ENCODE measurements at regions not wholly inside any gene's neighbourhood (a gene's known extent, or its start where the extent isn't known, plus 50 kb on each side); places are given as distances from the start of the nearest gene placed in this dataset.

- Histone ChIP-seq H3K4me3 (ENCODE audit: insufficient read depth, low read length, poor library complexity, severe bottlenecking) (no peak overlapping the region), H4K20me1 (ENCODE audit: low read depth, low read length) (no peaks in the 10 kb centered on the region), H3K9ac (ENCODE audit: low read length) (no peak overlapping the region), H2AFZ (ENCODE audit: low read depth, low read length, severe bottlenecking) (no peak overlapping the region), H3F3A (ENCODE audit: insufficient read depth) (no peaks in the 10 kb centered on the region), H3K36me3 (ENCODE audit: low read length) (no peaks in the 10 kb centered on the region), H3K27ac (ENCODE audit: low read depth, low read length) (no peak overlapping the region), H3K79me2 (ENCODE audit: insufficient read depth, low read length) (no peaks in the 10 kb centered on the region), H3K9me3 (ENCODE audit: insufficient read depth, low read length) (no peaks in the 10 kb centered on the region), H3K27me3 (ENCODE audit: low read length) (no peaks in the 10 kb centered on the region), H3K9me2 (replicated peaks; ENCODE audit: insufficient read depth, low read length) (no peaks in the 10 kb centered on the region), H3K4me2 (ENCODE audit: low read depth, low read length, poor library complexity, severe bottlenecking) (no peak overlapping the region)
- TF ChIP-seq CTCF (IDR thresholded peaks at IDR 0.05; ENCODE audit: insufficient read depth, low read length, poor library complexity, severe bottlenecking) = no peak
- TF ChIP-seq EZH2phosphoT487 (conservative IDR thresholded peaks at IDR 0.05; ENCODE audit: low read length) = no peak
Measured at GRCh38 chr5:164336276-164336675, 830.9 kb downstream of the MAT2B start.

- Histone ChIP-seq H3K27ac (ENCODE audit: low read depth, low read length) (no peak overlapping the region), H3F3A (ENCODE audit: insufficient read depth) (no peaks in the 10 kb centered on the region)
- no peak for TF ChIP-seq EZH2phosphoT487 (conservative IDR thresholded peaks at IDR 0.05; ENCODE audit: low read length)
Measured at GRCh38 chr5:164336906-164337305, 831.5 kb downstream of the MAT2B start.

GRCh38 chr5:164341056-164341619 is 835.7 kb downstream of the MAT2B start:
- Histone ChIP-seq H3K9ac (ENCODE audit: low read length) (no peak overlapping the region), H3K36me3 (ENCODE audit: low read length) (no peaks in the 10 kb centered on the region), H3K27me3 (ENCODE audit: low read length) (no peaks in the 10 kb centered on the region), H3K79me2 (ENCODE audit: insufficient read depth, low read length) (no peaks in the 10 kb centered on the region), H3K4me3 (ENCODE audit: insufficient read depth, low read length, poor library complexity, severe bottlenecking) (no peak overlapping the region), H3K4me2 (ENCODE audit: low read depth, low read length, poor library complexity, severe bottlenecking) (no peak overlapping the region), H3F3A (ENCODE audit: insufficient read depth) (no peaks in the 10 kb centered on the region), H3K9me2 (replicated peaks; ENCODE audit: insufficient read depth, low read length) (no peaks in the 10 kb centered on the region), H2AFZ (ENCODE audit: low read depth, low read length, severe bottlenecking) (no peak overlapping the region), H4K20me1 (ENCODE audit: low read depth, low read length) (no peaks in the 10 kb centered on the region), H3K9me3 (ENCODE audit: insufficient read depth, low read length) (no peaks in the 10 kb centered on the region), H3K27ac (ENCODE audit: low read depth, low read length) (no peak overlapping the region)
- TF ChIP-seq CTCF (IDR thresholded peaks at IDR 0.05; ENCODE audit: insufficient read depth, low read length, poor library complexity, severe bottlenecking) = no peak
- no peak for TF ChIP-seq EZH2phosphoT487 (conservative IDR thresholded peaks at IDR 0.05; ENCODE audit: low read length)

More at GRCh38 chr5:164336906-164337305, 831.5 kb downstream of the MAT2B start:
- Histone ChIP-seq H3K9ac (ENCODE audit: low read length) (no peak overlapping the region), H3K4me3 (ENCODE audit: insufficient read depth, low read length, poor library complexity, severe bottlenecking) (no peak overlapping the region), H3K9me3 (ENCODE audit: insufficient read depth, low read length) (no peaks in the 10 kb centered on the region), H3K79me2 (ENCODE audit: insufficient read depth, low read length) (no peaks in the 10 kb centered on the region), H2AFZ (ENCODE audit: low read depth, low read length, severe bottlenecking) (no peak overlapping the region), H3K4me2 (ENCODE audit: low read depth, low read length, poor library complexity, severe bottlenecking) (no peak overlapping the region), H3K36me3 (ENCODE audit: low read length) (no peaks in the 10 kb centered on the region), H4K20me1 (ENCODE audit: low read depth, low read length) (no peaks in the 10 kb centered on the region), H3K9me2 (replicated peaks; ENCODE audit: insufficient read depth, low read length) (no peaks in the 10 kb centered on the region), H3K27me3 (ENCODE audit: low read length) (no peaks in the 10 kb centered on the region)

GRCh38 chr5:164345173-164345849 is 839.9 kb downstream of the MAT2B start:
- Histone ChIP-seq H3K9me2 (replicated peaks; ENCODE audit: insufficient read depth, low read length) (no peaks in the 10 kb centered on the region), H3K36me3 (ENCODE audit: low read length) (no peaks in the 10 kb centered on the region), H3K27me3 (ENCODE audit: low read length) (no peaks in the 10 kb centered on the region), H3K9ac (ENCODE audit: low read length) (no peak overlapping the region), H3K4me3 (ENCODE audit: insufficient read depth, low read length, poor library complexity, severe bottlenecking) (no peak overlapping the region), H3F3A (ENCODE audit: insufficient read depth) (no peaks in the 10 kb centered on the region), H2AFZ (ENCODE audit: low read depth, low read length, severe bottlenecking) (no peak overlapping the region), H4K20me1 (ENCODE audit: low read depth, low read length) (no peaks in the 10 kb centered on the region), H3K4me2 (ENCODE audit: low read depth, low read length, poor library complexity, severe bottlenecking) (no peak overlapping the region), H3K79me2 (ENCODE audit: insufficient read depth, low read length) (no peaks in the 10 kb centered on the region), H3K9me3 (ENCODE audit: insufficient read depth, low read length) (no peaks in the 10 kb centered on the region), H3K27ac (ENCODE audit: low read depth, low read length) (no peak overlapping the region)
- TF ChIP-seq CTCF (IDR thresholded peaks at IDR 0.05; ENCODE audit: insufficient read depth, low read length, poor library complexity, severe bottlenecking) (no peak), EZH2phosphoT487 (conservative IDR thresholded peaks at IDR 0.05; ENCODE audit: low read length) (no peak)

Data from SU-DHL-6 (cell line).